ENCODE measurements at regions not wholly inside any gene's neighbourhood (a gene's known extent, or its start where the extent isn't known, plus 50 kb on each side); places are given as distances from the start of the nearest gene placed in this dataset.
"Not testable (repeated sequence)": the region's sequence is repeated elsewhere in the genome, so short reads cannot be mapped to it uniquely, and the experiment has no call there.

GRCh38 chr5:164504141-164504772 lies 998.8 kb downstream of the MAT2B start:
- DNase-seq (ENCODE audit: low spot score): peak; percentile 12

GRCh38 chr5:164505791-164506190 lies 1000.4 kb downstream of the MAT2B start:
- no peak for DNase-seq (ENCODE audit: low spot score)

GRCh38 chr5:164518067-164518740 lies 1012.8 kb downstream of the MAT2B start:
- no peak for DNase-seq (ENCODE audit: low spot score)

- no peak for DNase-seq (ENCODE audit: low spot score)
These were observed 1013.3 kb downstream of the MAT2B start for GRCh38 chr5:164518741-164519080.

GRCh38 chr5:164532235-164532900 lies 1026.9 kb downstream of the MAT2B start:
- DNase-seq (ENCODE audit: low spot score): no peak

GRCh38 chr5:164533426-164533825 lies 1028.0 kb downstream of the MAT2B start:
- DNase-seq (ENCODE audit: low spot score): not testable (repeated sequence)

GRCh38 chr5:164540174-164540573 lies 1034.8 kb downstream of the MAT2B start:
- no peak for DNase-seq (ENCODE audit: low spot score)

- no peak for DNase-seq (ENCODE audit: low spot score)
These were observed 1040.1 kb downstream of the MAT2B start for GRCh38 chr5:164545507-164545906.

GRCh38 chr5:164553851-164554250 lies 1048.4 kb downstream of the MAT2B start:
- DNase-seq (ENCODE audit: low spot score): no peak

- DNase-seq (ENCODE audit: low spot score): no peak
These were observed 1050.4 kb downstream of the MAT2B start for GRCh38 chr5:164555809-164556208.

GRCh38 chr5:164560216-164560615 lies 1054.8 kb downstream of the MAT2B start:
- DNase-seq (ENCODE audit: low spot score): no peak

- DNase-seq (ENCODE audit: low spot score): no peak
These were observed 1056.8 kb downstream of the MAT2B start for GRCh38 chr5:164561933-164562872.

- DNase-seq (ENCODE audit: low spot score): no peak
These were observed 1058.0 kb downstream of the MAT2B start for GRCh38 chr5:164563370-164563769.

- no peak for DNase-seq (ENCODE audit: low spot score)
These were observed 1068.0 kb downstream of the MAT2B start for GRCh38 chr5:164573397-164573796.

GRCh38 chr5:164577201-164577600 lies 1071.8 kb downstream of the MAT2B start:
- no peak for DNase-seq (ENCODE audit: low spot score)

GRCh38 chr5:164577742-164578141 lies 1072.3 kb downstream of the MAT2B start:
- DNase-seq (ENCODE audit: low spot score): no peak

- no peak for DNase-seq (ENCODE audit: low spot score)
These were observed 1073.0 kb downstream of the MAT2B start for GRCh38 chr5:164578401-164578800.

GRCh38 chr5:164578911-164579310 lies 1073.5 kb downstream of the MAT2B start:
- DNase-seq (ENCODE audit: low spot score): no peak

GRCh38 chr5:164580155-164580554 lies 1074.7 kb downstream of the MAT2B start:
- no peak for DNase-seq (ENCODE audit: low spot score)

GRCh38 chr5:164581889-164582288 lies 1076.5 kb downstream of the MAT2B start:
- no peak for DNase-seq (ENCODE audit: low spot score)

GRCh38 chr5:164593982-164594381 lies 1088.6 kb downstream of the MAT2B start:
- DNase-seq (ENCODE audit: low spot score): no peak

- no peak for DNase-seq (ENCODE audit: low spot score)
These were observed 1092.0 kb downstream of the MAT2B start for GRCh38 chr5:164597293-164597900.

Data from CD4-positive, alpha-beta T cell treated with Interleukin-2 at 100 ng/mL for 4 hours (primary cell).